AG04450 (cell line): ENCODE measurements at regions not wholly inside any gene's neighbourhood (a gene's known extent, or its start where the extent isn't known, plus 50 kb on each side); places are given as distances from the start of the nearest gene placed in this dataset.
"Not testable (repeated sequence)": the region's sequence is repeated elsewhere in the genome, so short reads cannot be mapped to it uniquely, and the experiment has no call there.

ENCODE experiments used
- CTCF ChIA-PET: fragments of 300-600, 350-600 bp; formaldehyde crosslinking; extraction: SDS; loops from one replicate; lab custom pipeline; 2022; ENCODE audit warnings: antibody characterized with exemption, inconsistent platforms; lab: Charles Lee
- POLR2A ChIA-PET: fragments of 350-600 bp; formaldehyde crosslinking; extraction: SDS; loops from one replicate; lab custom pipeline; 2021; ENCODE audit warnings: antibody characterized with exemption, inconsistent platforms; lab: Yijun Ruan, JAX
- DNase-seq: peaks from one replicate; pipeline ENCODE4 v3.0.0-alpha.2; 2011; ENCODE audit warnings: low read depth, low spot score
- H3K27ac ChIP-seq: one replicate; pipeline ENCODE4 v1.5.1; 2012; ENCODE audit warnings: low read depth, low read length, control low read depth
- H3K27me3 ChIP-seq: one replicate; pipeline ENCODE4 v1.6.0; 2012; ENCODE audit warnings: low read length; ENCODE audit not compliant: control insufficient read depth, insufficient read depth
- H3K4me3 ChIP-seq: 2 replicates; pipeline ENCODE4 v1.5.1; 2011; ENCODE audit warnings: mild to moderate bottlenecking, low read depth, low read length, control low read depth
- H3K9me3 ChIP-seq: 2 replicates; pipeline ENCODE4 v1.5.1; 2012; ENCODE audit warnings: low read length; ENCODE audit not compliant: control insufficient read depth, insufficient read depth
- CTCF ChIP-seq: IDR thresholded peaks from 2 replicates; pipeline ENCODE4 v1.5.1; 2011; ENCODE audit warnings: low read depth, low read length, control low read depth, inconsistent platforms

GRCh38 chr9:107584186-107584585 lies 94.6 kb upstream of the KLF4 start:
- Histone ChIP-seq H3K27ac (no peak overlapping the region), H3K27me3 (no peaks in the 10 kb centered on the region), H3K9me3 (no peaks in the 10 kb centered on the region), H3K4me3 (no peak overlapping the region)
- no peak for DNase-seq
- POLR2A ChIA-PET: no interaction called here
- TF ChIP-seq CTCF: no peak
- CTCF ChIA-PET: no interaction called here

GRCh38 chr9:107577140-107577776 lies 87.7 kb upstream of the KLF4 start:
- H3K9me3 ChIP-seq: no peaks in the 10 kb centered on the region
- POLR2A ChIA-PET: no interaction called here
- no peaks in the 10 kb centered on the region for H3K27me3 ChIP-seq
- CTCF ChIA-PET: no interaction called here
- H3K27ac ChIP-seq: no peak overlapping the region
- no peak for DNase-seq
- TF ChIP-seq CTCF: no peak
- H3K4me3 ChIP-seq: no peak overlapping the region

GRCh38 chr9:107571148-107571547 lies 81.6 kb upstream of the KLF4 start:
- TF ChIP-seq CTCF: no peak
- POLR2A ChIA-PET: no interaction called here
- no peaks in the 10 kb centered on the region for H3K9me3 ChIP-seq
- no peak overlapping the region for H3K4me3 ChIP-seq
- DNase-seq: no peak
- CTCF ChIA-PET: interaction anchor here (0.5 to 0.7 kb wide), 2 partner anchors 9 to 840 kb away, joined by 3 to 6 read pairs; no protein-coding TSS in a partner anchor
- no peak overlapping the region for H3K27ac ChIP-seq
- peaks cover 3% of the 10 kb centered on the region for H3K27me3 ChIP-seq

GRCh38 chr9:107569174-107569573 lies 79.6 kb upstream of the KLF4 start:
- ChIA-PET CTCF (interaction anchor here (0.6 kb wide), 1 partner anchor 346 kb away, joined by 4 read pairs; no protein-coding TSS in a partner anchor), POLR2A (no interaction called here)
- no peak for DNase-seq
- Histone ChIP-seq H3K9me3 (no peaks in the 10 kb centered on the region), H3K27ac (no peak overlapping the region), H3K4me3 (no peak overlapping the region), H3K27me3 (peaks cover 3% of the 10 kb centered on the region)
- no peak for TF ChIP-seq CTCF

- H3K27me3 ChIP-seq, H3K4me3 ChIP-seq, POLR2A ChIA-PET, H3K27ac ChIP-seq, DNase-seq, H3K9me3 ChIP-seq: not testable (repeated sequence)
- CTCF ChIA-PET: interaction anchor here (0.7 kb wide), 1 partner anchor 214 kb away, joined by 3 read pairs; no protein-coding TSS in a partner anchor
Observed at GRCh38 chr9:107568406-107568805, 78.8 kb upstream of the KLF4 start.
